ENCODE measurements at regions not wholly inside any gene's neighbourhood (a gene's known extent, or its start where the extent isn't known, plus 50 kb on each side); places are given as distances from the start of the nearest gene placed in this dataset.

DNA sequence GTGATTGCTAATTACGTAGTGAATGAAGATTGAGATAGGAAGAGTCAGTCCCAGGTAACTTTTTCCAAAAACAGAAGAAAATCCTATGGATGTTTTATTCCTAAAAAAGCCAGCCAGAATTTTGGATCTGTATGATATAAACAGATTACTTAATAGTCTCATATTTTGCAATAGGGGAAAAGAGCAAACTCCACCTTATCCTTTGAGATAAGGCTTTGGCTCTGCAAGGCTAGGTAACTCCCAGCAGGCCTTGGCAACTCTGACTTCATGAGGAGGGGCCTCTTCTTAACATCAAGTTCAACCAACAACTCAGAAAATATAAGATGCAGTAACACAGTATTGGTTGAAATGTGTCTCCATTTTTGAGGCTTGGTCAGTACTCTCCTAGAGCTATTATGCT is 98.7 kb upstream of the SLC4A4 start:
- TF ChIP-seq, protein P1, sequence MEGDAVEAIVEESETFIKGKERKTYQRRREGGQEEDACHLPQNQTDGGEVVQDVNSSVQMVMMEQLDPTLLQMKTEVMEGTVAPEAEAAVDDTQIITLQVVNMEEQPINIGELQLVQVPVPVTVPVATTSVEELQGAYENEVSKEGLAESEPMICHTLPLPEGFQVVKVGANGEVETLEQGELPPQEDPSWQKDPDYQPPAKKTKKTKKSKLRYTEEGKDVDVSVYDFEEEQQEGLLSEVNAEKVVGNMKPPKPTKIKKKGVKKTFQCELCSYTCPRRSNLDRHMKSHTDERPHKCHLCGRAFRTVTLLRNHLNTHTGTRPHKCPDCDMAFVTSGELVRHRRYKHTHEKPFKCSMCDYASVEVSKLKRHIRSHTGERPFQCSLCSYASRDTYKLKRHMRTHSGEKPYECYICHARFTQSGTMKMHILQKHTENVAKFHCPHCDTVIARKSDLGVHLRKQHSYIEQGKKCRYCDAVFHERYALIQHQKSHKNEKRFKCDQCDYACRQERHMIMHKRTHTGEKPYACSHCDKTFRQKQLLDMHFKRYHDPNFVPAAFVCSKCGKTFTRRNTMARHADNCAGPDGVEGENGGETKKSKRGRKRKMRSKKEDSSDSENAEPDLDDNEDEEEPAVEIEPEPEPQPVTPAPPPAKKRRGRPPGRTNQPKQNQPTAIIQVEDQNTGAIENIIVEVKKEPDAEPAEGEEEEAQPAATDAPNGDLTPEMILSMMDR (IDR thresholded peaks at IDR 0.05; ENCODE audit: low read depth, low read length): no peak
- DNase-seq (ENCODE audit: extremely low read depth, low read depth): no peak

DNA sequence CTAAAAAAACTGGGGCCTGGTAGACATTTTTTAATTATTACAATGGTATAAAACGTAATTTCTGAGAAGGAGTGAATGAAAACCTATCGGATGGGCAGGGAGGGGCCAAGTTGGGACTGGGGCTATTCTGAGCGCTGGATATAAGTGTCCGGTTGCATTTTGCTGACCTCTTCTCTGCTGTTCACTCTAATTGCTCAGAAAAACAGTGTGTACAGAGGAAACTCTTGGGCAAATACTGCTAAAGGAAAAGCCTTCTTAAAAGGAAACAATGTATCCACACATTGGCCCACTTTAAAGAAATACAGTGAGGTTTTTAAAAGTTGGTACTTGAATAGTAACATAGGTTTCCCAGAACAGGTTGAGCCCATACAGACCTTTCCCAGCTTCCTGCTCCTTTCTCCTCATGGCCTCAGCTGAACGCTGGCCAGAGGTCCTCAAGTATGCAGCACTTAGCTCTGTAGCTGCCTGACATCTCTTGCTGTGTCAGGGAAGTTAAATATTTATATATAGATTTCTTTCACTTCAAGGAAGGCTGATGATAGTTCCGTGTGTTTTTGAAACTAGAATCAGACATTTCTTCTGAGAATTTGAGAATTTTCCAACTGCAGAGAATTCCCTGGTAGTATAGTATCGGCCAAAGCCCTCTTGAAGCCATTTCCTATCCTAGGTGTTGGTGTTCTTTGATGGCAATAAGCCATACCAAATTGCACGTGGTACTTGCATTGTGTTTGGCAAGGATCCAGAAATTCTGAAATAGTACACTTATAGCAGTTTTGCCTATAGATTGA is 97.1 kb upstream of the SLC4A4 start:
- no peak for DNase-seq (ENCODE audit: extremely low read depth, low read depth)

DNA sequence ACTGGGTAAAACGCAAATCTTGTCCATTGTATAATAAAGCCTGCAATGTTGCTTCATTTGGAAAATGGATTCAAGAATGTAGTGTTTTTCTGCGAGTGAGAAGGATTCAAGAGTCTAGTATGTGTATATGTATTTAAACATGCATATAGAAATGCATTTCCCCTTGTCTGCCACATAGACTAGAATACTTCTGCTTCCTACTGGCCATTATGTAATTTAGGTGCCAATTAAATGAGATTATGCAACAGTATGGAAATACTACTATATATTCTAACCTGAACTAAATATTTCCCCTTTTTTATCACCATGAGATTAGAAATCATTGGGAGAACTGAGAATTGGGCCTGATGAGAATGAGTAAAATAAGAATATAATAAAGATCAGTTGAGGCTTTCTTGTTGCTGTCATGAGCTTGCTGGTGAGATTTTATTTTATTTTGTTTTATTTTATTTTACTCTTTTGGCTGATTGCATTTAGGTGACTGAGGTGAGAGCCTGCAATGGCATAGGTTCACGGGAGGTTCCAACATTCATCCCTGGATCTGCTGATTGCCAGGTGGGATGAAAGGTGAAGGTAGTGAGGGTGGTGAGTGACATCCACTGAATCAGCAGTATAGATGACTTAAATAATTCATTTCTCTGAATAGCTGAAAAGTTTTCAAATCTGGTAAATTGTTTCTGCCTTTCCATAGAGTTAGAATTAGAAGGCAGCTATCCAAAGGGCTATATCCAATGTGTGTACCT is 95.6 kb upstream of the SLC4A4 start:
- DNase-seq (ENCODE audit: extremely low read depth, low read depth): no peak
- TF ChIP-seq, protein P1 (IDR thresholded peaks at IDR 0.05; ENCODE audit: low read depth, low read length): no peak

More for the DNA sequence above, 97.1 kb upstream of the SLC4A4 start:
- TF ChIP-seq, protein P1 (IDR thresholded peaks at IDR 0.05; ENCODE audit: low read depth, low read length): no peak

DNA sequence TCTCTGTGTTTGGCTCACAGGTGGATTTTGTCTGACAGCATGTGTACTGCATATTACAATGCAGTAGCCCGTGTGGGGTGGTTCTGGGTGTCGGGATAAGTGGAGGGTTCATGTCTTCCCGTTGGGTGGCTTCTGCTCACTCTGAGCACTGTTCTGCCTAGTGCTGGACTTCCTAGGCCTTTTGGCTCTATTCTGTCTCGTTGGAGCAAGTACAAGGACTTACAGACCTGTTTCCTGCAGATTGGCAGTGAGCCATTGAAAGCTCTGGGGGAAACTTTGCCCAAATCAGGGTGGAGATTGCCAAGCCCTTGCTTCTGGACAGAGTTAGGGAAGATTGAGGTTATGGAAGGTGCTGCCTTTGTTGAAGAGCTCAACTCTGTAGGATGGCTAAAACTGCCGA is 91.1 kb upstream of the SLC4A4 start:
- TF ChIP-seq, protein P1 (IDR thresholded peaks at IDR 0.05; ENCODE audit: low read depth, low read length): no peak
- no peak for DNase-seq (ENCODE audit: extremely low read depth, low read depth)

DNA sequence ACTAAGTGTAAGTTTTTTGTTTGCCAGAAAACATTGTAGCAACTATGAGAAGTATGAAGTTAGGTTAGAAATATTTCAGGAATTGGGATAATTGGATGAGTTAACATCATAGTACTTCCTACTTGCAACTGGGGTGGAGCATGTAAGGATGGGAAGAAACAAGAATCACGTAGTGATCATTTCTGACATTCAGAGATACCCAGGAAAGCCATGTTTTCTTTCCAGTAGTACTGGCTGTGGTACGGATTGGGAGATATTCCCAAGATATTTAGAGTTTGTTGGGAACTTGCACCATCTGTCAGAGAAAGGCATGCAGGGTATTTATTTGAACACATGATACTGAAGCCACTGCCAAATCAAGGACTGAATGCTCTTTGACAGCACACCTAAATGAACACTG is 87.6 kb upstream of the SLC4A4 start:
- DNase-seq (ENCODE audit: extremely low read depth, low read depth): no peak

DNA sequence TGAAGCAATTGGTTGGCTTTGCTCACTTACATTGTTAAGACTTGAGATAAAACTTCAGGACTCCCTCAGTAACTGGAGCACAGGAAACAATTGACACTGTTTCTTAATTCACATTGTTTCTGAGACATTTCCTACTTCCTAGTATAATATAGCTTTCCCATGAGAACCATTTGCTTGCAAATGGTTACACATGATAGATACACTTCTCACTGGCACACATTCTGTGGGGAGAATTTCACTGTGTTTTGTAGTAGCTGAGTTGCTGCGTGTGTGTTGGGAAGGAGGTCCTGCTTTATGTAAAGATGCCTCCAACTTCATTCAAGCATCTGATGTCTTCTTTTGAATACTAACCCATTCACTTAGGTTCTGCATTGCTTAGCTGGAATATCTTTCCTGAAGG is 85.3 kb upstream of the SLC4A4 start:
- DNase-seq (ENCODE audit: extremely low read depth, low read depth): no peak
- TF ChIP-seq, protein P1 (IDR thresholded peaks at IDR 0.05; ENCODE audit: low read depth, low read length): no peak

More for the DNA sequence above, 87.6 kb upstream of the SLC4A4 start:
- TF ChIP-seq, protein P1 (IDR thresholded peaks at IDR 0.05; ENCODE audit: low read depth, low read length): no peak

DNA sequence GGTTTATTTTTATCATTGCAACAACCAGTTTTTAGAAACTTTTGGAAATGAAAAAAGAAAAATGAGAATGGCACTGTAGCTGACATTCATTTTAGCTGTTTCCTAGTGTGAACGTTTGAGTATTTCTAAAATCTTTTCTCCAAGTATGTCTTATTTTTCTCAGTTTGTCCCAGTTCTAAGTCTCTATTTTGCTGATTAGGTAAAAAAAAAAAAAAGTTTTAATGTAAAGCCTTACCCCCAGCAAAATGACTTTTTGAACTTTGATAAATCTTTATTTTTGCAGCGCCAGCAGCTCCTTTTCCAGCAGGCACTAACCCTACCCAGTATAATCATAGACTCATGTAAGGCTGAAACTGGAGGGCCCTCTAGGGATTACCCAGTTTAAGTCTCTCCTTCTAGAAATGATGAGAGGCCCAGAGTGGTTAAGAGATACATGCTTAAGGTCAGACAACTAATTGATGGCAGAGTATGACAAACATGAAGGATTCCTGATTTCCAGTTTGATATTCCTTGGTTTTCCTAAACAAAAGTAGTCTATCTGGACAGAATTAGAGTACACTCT is 84.3 kb upstream of the SLC4A4 start:
- TF ChIP-seq, protein P1 (IDR thresholded peaks at IDR 0.05; ENCODE audit: low read depth, low read length): no peak
- DNase-seq (ENCODE audit: extremely low read depth, low read depth): no peak

All from AG09319 (cell line).